H1 (cell line): ENCODE measurements at regions not wholly inside any gene's neighbourhood (a gene's known extent, or its start where the extent isn't known, plus 50 kb on each side); places are given as distances from the start of the nearest gene placed in this dataset.

Source experiments
- ATF3 ChIP-seq: IDR thresholded peaks from 2 replicates; pipeline ENCODE4 v1.6.1; 2011; ENCODE audit warnings: low read depth, mild to moderate bottlenecking, low read length; ENCODE audit not compliant: insufficient read depth
- BACH1 ChIP-seq: IDR thresholded peaks from 2 replicates; pipeline ENCODE4 v1.6.1; 2012; ENCODE audit warnings: low read length, improper control_type of control experiment
- CHD2 ChIP-seq: IDR thresholded peaks from 2 replicates; pipeline ENCODE4 v1.6.1; 2012; ENCODE audit warnings: low read length, improper control_type of control experiment
- E2F6 ChIP-seq: IDR thresholded peaks from 2 replicates; pipeline ENCODE4 v1.6.1; 2012; ENCODE audit warnings: inconsistent platforms
- EP300 ChIP-seq, 2 experiments: IDR thresholded peaks; 1 replicate in 1 of 2; 2 replicates in 1 of 2; pipeline ENCODE4 v1.6.1; 2011 to 2012; ENCODE audit warnings: low read depth in 2 of 2, low read length in 2 of 2, mild to moderate bottlenecking in 2 of 2, borderline replicate concordance in 1 of 2, inconsistent platforms in 1 of 2, moderate library complexity in 1 of 2
- EZH2 ChIP-seq: fragments of 200-600 bp; sonication (generic); IDR thresholded peaks from 2 replicates; pipeline ENCODE4 v1.7.1; 2012; ENCODE audit warnings: low read depth, mild to moderate bottlenecking, moderate library complexity, low read length, inconsistent platforms; ENCODE audit not compliant: severe bottlenecking
- HDAC6 ChIP-seq: IDR thresholded peaks from one replicate; pipeline ENCODE4 v1.7.1; 2012; ENCODE audit warnings: low read depth, mild to moderate bottlenecking, inconsistent platforms, low read length, moderate library complexity
- NRF1 ChIP-seq: IDR thresholded peaks from 2 replicates; pipeline ENCODE4 v1.6.1; 2011; ENCODE audit warnings: mild to moderate bottlenecking, low read depth, low read length, improper control_type of control experiment
- POLR2A ChIP-seq, 2 experiments: IDR thresholded peaks; 1 replicate in 1 of 2; 2 replicates in 1 of 2; pipeline ENCODE4 v1.6.1; 2011; ENCODE audit warnings: low read depth in 2 of 2, low read length in 2 of 2, mild to moderate bottlenecking in 2 of 2; ENCODE audit errors: control extremely low read depth in 1 of 2
- POLR2AphosphoS5 ChIP-seq: IDR thresholded peaks from 2 replicates; pipeline ENCODE4 v1.6.1; 2011; ENCODE audit warnings: low read depth, low read length
- SP4 ChIP-seq: IDR thresholded peaks from 2 replicates; pipeline ENCODE4 v1.6.1; 2012; ENCODE audit warnings: low read length, inconsistent platforms
- TAF1 ChIP-seq: IDR thresholded peaks from 2 replicates; pipeline ENCODE4 v1.6.1; 2011; ENCODE audit warnings: mild to moderate bottlenecking, low read depth, low read length
- TF ChIP-seq, protein P1 (sequence below), 3 experiments: IDR thresholded peaks; 1 replicate in 2 of 3; 2 replicates in 1 of 3; pipeline versions ENCODE4 v1.5.1 to v1.6.1; 2011; ENCODE audit warnings: low read length in 3 of 3, mild to moderate bottlenecking in 3 of 3, inconsistent platforms in 2 of 3, low read depth in 1 of 3, moderate library complexity in 1 of 3; ENCODE audit not compliant: insufficient read depth in 1 of 3; ENCODE audit errors: control extremely low read depth in 1 of 3

DNA sequence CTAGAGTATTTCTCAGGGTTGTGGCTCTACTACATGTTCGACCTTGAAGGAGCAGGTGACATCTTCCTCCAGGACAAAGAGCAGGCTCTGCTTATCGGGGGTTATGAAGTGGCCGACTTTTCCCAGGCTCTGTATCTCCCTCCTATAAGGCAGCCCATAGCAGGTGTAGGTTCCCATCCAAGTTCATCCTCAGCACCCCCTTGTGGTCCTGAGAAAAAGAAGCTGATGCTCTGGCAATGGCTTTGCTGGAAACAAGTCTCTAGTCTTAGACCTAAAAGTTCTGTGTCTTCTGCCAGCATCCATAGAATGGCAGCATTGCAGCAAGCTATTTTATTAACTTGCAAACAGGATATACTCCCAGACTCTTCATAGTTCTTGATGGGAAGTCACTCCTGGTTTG, 836.6 kb upstream of the PRKX start:
- TF ChIP-seq, protein P1, sequence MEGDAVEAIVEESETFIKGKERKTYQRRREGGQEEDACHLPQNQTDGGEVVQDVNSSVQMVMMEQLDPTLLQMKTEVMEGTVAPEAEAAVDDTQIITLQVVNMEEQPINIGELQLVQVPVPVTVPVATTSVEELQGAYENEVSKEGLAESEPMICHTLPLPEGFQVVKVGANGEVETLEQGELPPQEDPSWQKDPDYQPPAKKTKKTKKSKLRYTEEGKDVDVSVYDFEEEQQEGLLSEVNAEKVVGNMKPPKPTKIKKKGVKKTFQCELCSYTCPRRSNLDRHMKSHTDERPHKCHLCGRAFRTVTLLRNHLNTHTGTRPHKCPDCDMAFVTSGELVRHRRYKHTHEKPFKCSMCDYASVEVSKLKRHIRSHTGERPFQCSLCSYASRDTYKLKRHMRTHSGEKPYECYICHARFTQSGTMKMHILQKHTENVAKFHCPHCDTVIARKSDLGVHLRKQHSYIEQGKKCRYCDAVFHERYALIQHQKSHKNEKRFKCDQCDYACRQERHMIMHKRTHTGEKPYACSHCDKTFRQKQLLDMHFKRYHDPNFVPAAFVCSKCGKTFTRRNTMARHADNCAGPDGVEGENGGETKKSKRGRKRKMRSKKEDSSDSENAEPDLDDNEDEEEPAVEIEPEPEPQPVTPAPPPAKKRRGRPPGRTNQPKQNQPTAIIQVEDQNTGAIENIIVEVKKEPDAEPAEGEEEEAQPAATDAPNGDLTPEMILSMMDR (IDR thresholded peaks at IDR 0.05; ENCODE audit: control extremely low read depth in 1 of 3, insufficient read depth in 1 of 3, low read depth in 1 of 3, low read length in 3 of 3): peak; percentile 6 to 49 (median 42)
- TF ChIP-seq POLR2A (IDR thresholded peaks at IDR 0.05; ENCODE audit: control extremely low read depth in 1 of 2, low read depth in 2 of 2, low read length in 2 of 2) (no peak), NRF1 (no peak), POLR2AphosphoS5 (no peak), HDAC6 (no peak), ATF3 (no peak), BACH1 (no peak), TAF1 (no peak), E2F6 (no peak), CHD2 (no peak), SP4 (no peak), EP300 (IDR thresholded peaks at IDR 0.05; ENCODE audit: borderline replicate concordance in 1 of 2, low read depth in 2 of 2, low read length in 2 of 2) (no peak), EZH2 (no peak)
